ENCODE measurements at regions not wholly inside any gene's neighbourhood (a gene's known extent, or its start where the extent isn't known, plus 50 kb on each side); places are given as distances from the start of the nearest gene placed in this dataset.

- TF ChIP-seq CTCF (IDR thresholded peaks at IDR 0.05), result no peak
Measured at GRCh38 chr18:75797046-75797445, 369.5 kb upstream of the SMIM21 start.

- no peak for TF ChIP-seq CTCF (IDR thresholded peaks at IDR 0.05)
Measured at GRCh38 chr18:75790796-75791195, 363.3 kb upstream of the SMIM21 start.

GRCh38 chr18:75790111-75790510 lies 362.6 kb upstream of the SMIM21 start:
- no peak for TF ChIP-seq CTCF (IDR thresholded peaks at IDR 0.05)

- no peak for TF ChIP-seq CTCF (IDR thresholded peaks at IDR 0.05)
Measured at GRCh38 chr18:75785834-75786233, 358.3 kb upstream of the SMIM21 start.

- TF ChIP-seq CTCF (IDR thresholded peaks at IDR 0.05), result no peak
Measured at GRCh38 chr18:75785206-75785605, 357.7 kb upstream of the SMIM21 start.

GRCh38 chr18:75784390-75784789 lies 356.9 kb upstream of the SMIM21 start:
- no peak for TF ChIP-seq CTCF (IDR thresholded peaks at IDR 0.05)

GRCh38 chr18:75783566-75784281 lies 356.2 kb upstream of the SMIM21 start:
- TF ChIP-seq CTCF (IDR thresholded peaks at IDR 0.05), result no peak

- TF ChIP-seq CTCF (IDR thresholded peaks at IDR 0.05), result no peak
Measured at GRCh38 chr18:75782826-75783225, 355.3 kb upstream of the SMIM21 start.

All from LNCAP (cell line).